Stimulated activated CD8-positive, alpha-beta memory T cell treated with anti-CD3 and anti-CD28 coated beads, Interleukin-4, amount 100 ng/mL, for 48 hours (primary cell): ENCODE measurements at regions not wholly inside any gene's neighbourhood (a gene's known extent, or its start where the extent isn't known, plus 50 kb on each side); places are given as distances from the start of the nearest gene placed in this dataset.

Experiments
- DNase-seq: peaks from one replicate; pipeline ENCODE4 v3.0.0-alpha.2; 2020

- DNase-seq: peak; percentile 33
These were observed 148.3 kb downstream of the PTCSC3 start for GRCh38 chr14:36028218-36028617.

GRCh38 chr14:36027354-36027753 is 149.2 kb downstream of the PTCSC3 start:
- DNase-seq: no peak

GRCh38 chr14:36022765-36023410 is 153.6 kb downstream of the PTCSC3 start:
- no peak for DNase-seq

- no peak for DNase-seq
These were observed 154.8 kb downstream of the PTCSC3 start for GRCh38 chr14:36021591-36022320.

GRCh38 chr14:36021030-36021422 is 155.5 kb downstream of the PTCSC3 start:
- no peak for DNase-seq

- DNase-seq: no peak
These were observed 156.1 kb downstream of the PTCSC3 start for GRCh38 chr14:36020120-36021029.

GRCh38 chr14:36019126-36019525 is 157.4 kb downstream of the PTCSC3 start:
- no peak for DNase-seq

GRCh38 chr14:36014236-36014635 is 162.3 kb downstream of the PTCSC3 start:
- DNase-seq: no peak

GRCh38 chr14:36013483-36013882 is 163.0 kb downstream of the PTCSC3 start:
- no peak for DNase-seq

GRCh38 chr14:36012621-36013020 is 163.9 kb downstream of the PTCSC3 start:
- no peak for DNase-seq

- no peak for DNase-seq
These were observed 166.9 kb downstream of the PTCSC3 start for GRCh38 chr14:36009643-36010042.

GRCh38 chr14:36006623-36007022 is 169.9 kb downstream of the PTCSC3 start:
- no peak for DNase-seq

- no peak for DNase-seq
These were observed 170.9 kb downstream of the PTCSC3 start for GRCh38 chr14:36005670-36006069.

GRCh38 chr14:36001936-36002335 is 174.6 kb downstream of the PTCSC3 start:
- no peak for DNase-seq

GRCh38 chr14:35999294-35999693 is 173.2 kb downstream of the BRMS1L start:
- DNase-seq: no peak

- DNase-seq: no peak
These were observed 172.2 kb downstream of the BRMS1L start for GRCh38 chr14:35998303-35998702.

GRCh38 chr14:35993684-35993960 is 167.5 kb downstream of the BRMS1L start:
- DNase-seq: no peak

GRCh38 chr14:35992816-35993683 is 166.9 kb downstream of the BRMS1L start:
- no peak for DNase-seq

- DNase-seq: no peak
These were observed 165.2 kb downstream of the BRMS1L start for GRCh38 chr14:35991356-35991755.

GRCh38 chr14:35989736-35990135 is 163.6 kb downstream of the BRMS1L start:
- no peak for DNase-seq

- DNase-seq: no peak
These were observed 163.0 kb downstream of the BRMS1L start for GRCh38 chr14:35988972-35989690.

- no peak for DNase-seq
These were observed 162.4 kb downstream of the BRMS1L start for GRCh38 chr14:35988550-35988949.
